ENCODE measurements at regions not wholly inside any gene's neighbourhood (a gene's known extent, or its start where the extent isn't known, plus 50 kb on each side); places are given as distances from the start of the nearest gene placed in this dataset.
"Not testable (repeated sequence)": the region's sequence is repeated elsewhere in the genome, so short reads cannot be mapped to it uniquely, and the experiment has no call there.

DNA sequence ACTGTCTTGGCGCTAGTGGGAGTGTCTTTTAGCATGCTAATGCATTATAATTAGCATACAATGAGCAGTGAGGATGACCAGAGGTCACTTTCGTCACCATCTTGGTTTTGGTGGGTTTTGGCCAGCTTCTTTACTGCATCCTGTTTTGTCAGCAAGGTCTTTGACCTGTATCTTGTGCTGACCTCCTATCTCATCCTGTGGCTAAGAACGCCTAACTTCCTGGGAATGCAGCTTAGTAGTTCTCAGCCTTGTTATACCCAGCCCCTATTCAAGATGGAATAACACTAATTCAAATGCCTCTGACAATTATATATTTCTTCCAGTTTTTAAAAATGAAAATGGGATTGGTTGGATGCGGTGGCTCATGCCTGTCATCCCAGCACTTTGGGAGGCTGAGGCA, 92.0 kb upstream of the TMTC4 start:
- not testable (repeated sequence) for H3K4me3 Mint-ChIP-seq, H3K4me1 Mint-ChIP-seq

GRCh38 chr13:100764937-100765336, 90.3 kb upstream of the TMTC4 start:
- Mint-ChIP-seq H3K36me3 (peaks cover 2% of the 10 kb centered on the region), H3K27ac (no peak overlapping the region), H3K4me1 (no peaks in the 10 kb centered on the region), H3K4me3 (no peak overlapping the region), H3K27me3 (peaks cover 3% of the 10 kb centered on the region), H3K9me3 (peaks cover 3 to 6% (median 4%) of the 10 kb centered on the region in 3 donors)

More for the DNA sequence above, 92.0 kb upstream of the TMTC4 start:
- H3K27me3 Mint-ChIP-seq, H3K9me3 Mint-ChIP-seq, H3K36me3 Mint-ChIP-seq, H3K27ac Mint-ChIP-seq: not testable (repeated sequence)

DNA sequence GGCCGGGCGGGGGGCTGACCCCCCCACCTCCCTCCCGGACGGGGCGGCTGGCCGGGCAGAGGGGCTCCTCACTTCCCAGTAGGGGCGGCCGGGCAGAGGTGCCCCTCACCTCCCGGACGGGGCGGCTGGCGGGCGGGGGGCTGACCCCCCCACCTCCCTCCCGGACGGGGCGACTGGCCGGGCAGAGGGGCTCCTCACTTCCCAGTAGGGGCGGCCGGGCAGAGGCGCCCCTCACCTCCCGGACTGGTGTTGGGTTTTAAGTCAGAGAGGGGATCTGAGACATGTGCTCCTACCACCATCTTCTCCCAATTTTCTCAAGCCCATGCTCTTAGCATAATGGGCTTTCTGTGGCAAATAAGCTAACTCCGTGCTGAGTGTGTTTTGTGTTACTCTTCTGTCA, 87.5 kb upstream of the TMTC4 start:
- not testable (repeated sequence) for H3K4me1 Mint-ChIP-seq, H3K36me3 Mint-ChIP-seq, H3K27me3 Mint-ChIP-seq, H3K27ac Mint-ChIP-seq, H3K9me3 Mint-ChIP-seq
- H3K4me3 Mint-ChIP-seq = peak overlapping the region in 1 of 4 donors; percentile 9

GRCh38 chr13:100755891-100756290, 81.3 kb upstream of the TMTC4 start:
- Mint-ChIP-seq H3K4me1 (no peaks in the 10 kb centered on the region), H3K9me3 (no peaks in the 10 kb centered on the region), H3K36me3 (no peaks in the 10 kb centered on the region), H3K27me3 (peaks cover 2% of the 10 kb centered on the region), H3K27ac (no peak overlapping the region), H3K4me3 (no peak overlapping the region)

GRCh38 chr13:100754459-100754858, 79.9 kb upstream of the TMTC4 start:
- Mint-ChIP-seq H3K4me3 (no peak overlapping the region), H3K9me3 (no peaks in the 10 kb centered on the region), H3K27me3 (peaks cover 2% of the 10 kb centered on the region), H3K4me1 (no peaks in the 10 kb centered on the region), H3K27ac (peak overlapping the region in 1 of 3 donors; percentile 39), H3K36me3 (no peaks in the 10 kb centered on the region)

DNA sequence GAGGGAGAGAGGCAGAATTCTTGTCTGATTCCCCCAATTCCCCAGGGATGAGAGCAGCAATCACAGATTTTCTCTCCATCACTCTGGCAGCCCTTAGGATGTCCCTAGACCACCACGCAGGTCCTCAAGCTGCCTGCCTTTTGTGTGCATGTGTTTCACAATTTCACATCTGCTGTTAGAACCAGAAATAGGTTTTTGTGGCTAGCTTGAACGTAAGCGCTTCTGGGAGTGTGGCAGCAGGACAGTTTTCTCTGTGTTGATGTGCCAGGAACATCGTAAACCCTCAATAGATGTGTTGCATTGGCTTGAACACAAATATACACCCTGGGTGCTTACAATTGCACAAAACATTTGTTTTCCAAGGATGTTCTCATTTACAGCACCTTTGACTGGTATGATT, 78.8 kb upstream of the TMTC4 start:
- H3K36me3 Mint-ChIP-seq = no peaks in the 10 kb centered on the region
- peaks cover 2% of the 10 kb centered on the region for H3K27me3 Mint-ChIP-seq
- H3K9me3 Mint-ChIP-seq = no peaks in the 10 kb centered on the region
- no peak overlapping the region for H3K27ac Mint-ChIP-seq
- H3K4me1 Mint-ChIP-seq = no peaks in the 10 kb centered on the region
- H3K4me3 Mint-ChIP-seq = no peak overlapping the region

- Mint-ChIP-seq H3K27me3 (peaks cover 2% of the 10 kb centered on the region), H3K4me3 (no peak overlapping the region), H3K36me3 (no peaks in the 10 kb centered on the region), H3K27ac (no peak overlapping the region), H3K4me1 (no peaks in the 10 kb centered on the region), H3K9me3 (no peaks in the 10 kb centered on the region)
These were observed 77.2 kb upstream of the TMTC4 start for GRCh38 chr13:100751826-100752225.

DNA sequence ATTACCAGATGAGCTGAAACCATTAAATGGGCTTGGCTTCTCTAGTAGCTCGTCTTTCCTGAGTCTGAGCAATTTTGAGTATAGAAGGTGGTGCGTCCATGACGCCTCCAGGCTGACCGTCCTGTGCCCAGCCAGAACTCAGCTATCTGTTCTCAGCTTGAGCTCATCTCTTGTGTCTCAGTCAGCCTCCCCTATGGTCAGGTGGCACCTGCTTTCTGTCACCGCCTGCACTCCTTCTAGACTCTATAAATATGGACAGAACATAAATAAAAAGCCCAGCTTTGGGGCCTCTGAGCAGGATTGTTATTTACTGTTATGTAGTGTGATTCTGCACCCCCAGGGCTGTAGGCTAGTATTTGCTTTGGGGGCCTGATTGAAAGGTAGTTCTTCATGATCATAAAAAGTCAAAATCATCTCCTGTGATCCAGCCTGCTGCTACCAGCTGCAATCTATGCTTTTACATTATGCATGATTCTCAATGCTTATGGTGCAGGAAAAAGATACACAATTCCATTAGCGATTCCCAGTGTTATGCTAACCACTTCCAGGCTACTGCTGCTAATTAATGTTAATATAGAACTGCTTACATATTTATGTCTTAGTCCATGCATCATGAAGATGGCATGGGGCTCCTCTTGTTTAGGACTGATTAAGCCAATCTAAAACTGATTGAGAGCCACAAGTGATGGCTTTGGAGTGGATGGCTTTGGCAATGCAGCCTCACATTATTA, 72.5 kb upstream of the TMTC4 start:
- H3K36me3 Mint-ChIP-seq = no peaks in the 10 kb centered on the region
- H3K27me3 Mint-ChIP-seq = no peaks in the 10 kb centered on the region
- no peak overlapping the region for H3K27ac Mint-ChIP-seq
- no peaks in the 10 kb centered on the region for H3K4me1 Mint-ChIP-seq
- H3K4me3 Mint-ChIP-seq = no peak overlapping the region
- peaks cover 2 to 8% (median 6%) of the 10 kb centered on the region in 3 donors for H3K9me3 Mint-ChIP-seq

DNA sequence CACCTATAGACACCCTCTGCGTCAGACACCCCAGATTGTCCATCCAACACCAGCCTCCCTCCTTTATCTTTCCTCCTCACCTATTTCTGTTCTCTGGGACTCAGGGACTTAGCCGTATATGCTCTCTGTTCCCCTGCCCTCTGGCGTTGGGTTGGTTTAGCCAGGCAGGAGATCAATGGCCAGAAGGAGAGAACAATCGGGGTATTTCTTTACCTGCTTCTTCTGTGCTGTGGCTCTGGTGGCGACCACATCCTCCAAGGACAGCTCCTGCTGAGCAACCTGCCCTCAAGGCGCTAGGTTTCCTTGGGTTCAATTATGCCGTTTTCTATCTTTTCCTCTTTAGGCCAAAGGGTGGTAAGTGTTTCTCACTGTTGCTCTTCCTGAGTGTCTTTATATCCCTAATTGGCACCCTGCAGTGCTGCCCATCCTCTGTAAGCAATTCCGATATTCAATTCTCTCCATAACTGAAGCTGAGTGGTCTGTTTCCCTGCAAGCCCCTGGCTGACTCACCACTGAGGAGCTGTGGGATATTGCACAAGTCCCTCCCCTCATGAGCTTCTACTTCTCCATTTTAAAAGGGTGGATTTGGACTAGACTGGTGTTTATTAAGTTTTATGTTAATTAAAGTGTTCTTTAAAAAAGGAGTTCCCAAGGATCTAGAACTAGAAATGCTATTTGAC, 63.7 kb upstream of the TMTC4 start:
- Mint-ChIP-seq H3K4me1 (no peaks in the 10 kb centered on the region), H3K27me3 (peaks cover 3% of the 10 kb centered on the region), H3K36me3 (no peaks in the 10 kb centered on the region), H3K27ac (no peak overlapping the region), H3K4me3 (peak overlapping the region in 1 of 4 donors; percentile 44), H3K9me3 (peaks cover 0 to 7% (median 6%) of the 10 kb centered on the region in 3 donors)

GRCh38 chr13:100735494-100735893, 60.9 kb upstream of the TMTC4 start:
- Mint-ChIP-seq H3K36me3 (no peaks in the 10 kb centered on the region), H3K27me3 (peaks cover 8% of the 10 kb centered on the region), H3K27ac (no peak overlapping the region), H3K4me3 (no peak overlapping the region), H3K4me1 (no peaks in the 10 kb centered on the region), H3K9me3 (peaks cover 0 to 7% (median 6%) of the 10 kb centered on the region in 3 donors)

GRCh38 chr13:100734194-100734720, 59.7 kb upstream of the TMTC4 start:
- Mint-ChIP-seq H3K4me3 (no peak overlapping the region), H3K36me3 (peaks cover 1% of the 10 kb centered on the region), H3K9me3 (peaks cover 0 to 4% (median 2%) of the 10 kb centered on the region in 3 donors), H3K4me1 (no peaks in the 10 kb centered on the region), H3K27ac (no peak overlapping the region), H3K27me3 (peaks cover 8% of the 10 kb centered on the region)

DNA sequence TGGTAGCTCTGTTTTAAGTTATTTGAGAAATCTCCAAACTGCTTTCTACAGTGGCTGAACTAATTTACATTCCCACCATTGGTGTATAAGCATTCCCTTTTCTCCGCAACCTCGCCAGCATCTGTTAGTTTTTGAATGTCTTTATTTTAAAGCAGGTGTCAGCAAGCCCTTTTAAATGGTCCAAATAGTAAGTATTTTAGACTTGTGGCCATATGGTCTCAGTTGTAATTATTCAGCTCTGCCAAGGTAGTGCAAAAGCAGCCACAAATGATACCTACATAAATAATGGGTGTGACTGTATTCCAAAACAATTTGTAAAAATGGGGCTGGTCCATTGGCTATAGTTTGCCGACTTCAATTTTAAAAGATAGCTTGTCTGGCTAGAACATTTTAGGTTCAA, 58.7 kb upstream of the TMTC4 start:
- Mint-ChIP-seq H3K27me3 (peaks cover 8% of the 10 kb centered on the region), H3K4me3 (no peak overlapping the region), H3K36me3 (peaks cover 1% of the 10 kb centered on the region), H3K9me3 (peaks cover under 1 to 4% (median 2%) of the 10 kb centered on the region in 3 donors), H3K4me1 (no peaks in the 10 kb centered on the region), H3K27ac (no peak overlapping the region)

DNA sequence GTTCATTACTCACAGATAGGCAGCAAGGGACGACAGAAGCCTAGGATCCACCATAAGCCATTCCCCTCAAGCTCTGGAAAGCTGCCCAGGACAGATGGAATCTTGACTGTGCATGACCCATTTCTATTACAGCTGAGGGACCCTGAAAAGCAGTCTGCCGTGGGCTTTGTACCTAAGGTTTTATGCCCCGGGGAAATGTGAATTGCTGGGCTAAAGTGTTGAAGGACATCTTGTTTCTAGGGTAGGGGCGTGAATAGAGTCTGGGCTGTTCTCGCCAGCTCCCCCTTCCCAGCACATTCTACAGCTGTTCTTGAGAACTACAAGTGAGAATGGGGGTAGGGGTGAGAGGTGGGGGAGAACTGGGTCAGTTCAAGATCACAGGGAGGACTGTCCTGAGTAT, 53.6 kb upstream of the TMTC4 start:
- H3K36me3 Mint-ChIP-seq = peaks cover 1% of the 10 kb centered on the region
- H3K4me1 Mint-ChIP-seq = no peaks in the 10 kb centered on the region
- H3K27me3 Mint-ChIP-seq = peaks cover 17% of the 10 kb centered on the region
- H3K4me3 Mint-ChIP-seq = no peak overlapping the region
- H3K27ac Mint-ChIP-seq = no peak overlapping the region
- peaks cover 0 to 12% (median 6%) of the 10 kb centered on the region in 3 donors for H3K9me3 Mint-ChIP-seq

GRCh38 chr13:100725472-100725871, 50.9 kb upstream of the TMTC4 start:
- H3K9me3 Mint-ChIP-seq = peaks cover under 1 to 12% (median 8%) of the 10 kb centered on the region in 3 donors
- H3K4me1 Mint-ChIP-seq = peaks cover 0 to 3% (median 0%) of the 10 kb centered on the region in 3 donors
- no peak overlapping the region for H3K27ac Mint-ChIP-seq
- H3K36me3 Mint-ChIP-seq = peaks cover 1% of the 10 kb centered on the region
- H3K4me3 Mint-ChIP-seq = no peak overlapping the region
- H3K27me3 Mint-ChIP-seq = peaks cover 18% of the 10 kb centered on the region

DNA sequence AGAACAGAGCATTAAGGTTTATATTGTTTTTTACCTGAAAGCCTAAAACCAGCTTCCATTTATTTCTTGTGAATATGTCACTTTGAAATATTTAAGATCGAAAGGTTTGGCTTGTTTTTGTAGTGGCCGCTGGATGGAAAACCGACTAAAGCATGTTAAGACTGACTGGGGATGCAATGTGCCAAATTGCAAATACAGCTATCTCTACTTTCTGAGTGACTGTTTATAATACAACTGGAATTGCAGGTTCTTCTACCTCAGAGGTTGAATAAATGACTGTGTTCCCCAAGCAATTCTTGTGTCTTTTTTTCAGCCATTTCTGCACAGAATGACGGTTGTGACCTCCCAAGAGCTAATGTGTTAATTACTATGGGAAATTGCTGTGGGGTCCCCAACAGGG, 50.0 kb upstream of the TMTC4 start:
- Mint-ChIP-seq H3K36me3 (no peaks in the 10 kb centered on the region), H3K4me1 (peaks cover 0 to 3% (median 0%) of the 10 kb centered on the region in 3 donors), H3K4me3 (no peak overlapping the region), H3K9me3 (peaks cover 8 to 12% (median 9%) of the 10 kb centered on the region in 3 donors), H3K27ac (no peak overlapping the region), H3K27me3 (peaks cover 18% of the 10 kb centered on the region)
